Right kidney (tissue), 1 donor: ENCODE measurements at regions not wholly inside any gene's neighbourhood (a gene's known extent, or its start where the extent isn't known, plus 50 kb on each side); places are given as distances from the start of the nearest gene placed in this dataset.
"Not testable (repeated sequence)": the region's sequence is repeated elsewhere in the genome, so short reads cannot be mapped to it uniquely, and the experiment has no call there.

ENCODE experiments used
- DNase-seq: peaks from one replicate; pipeline ENCODE4 v3.0.0-alpha.2; 2016

DNA sequence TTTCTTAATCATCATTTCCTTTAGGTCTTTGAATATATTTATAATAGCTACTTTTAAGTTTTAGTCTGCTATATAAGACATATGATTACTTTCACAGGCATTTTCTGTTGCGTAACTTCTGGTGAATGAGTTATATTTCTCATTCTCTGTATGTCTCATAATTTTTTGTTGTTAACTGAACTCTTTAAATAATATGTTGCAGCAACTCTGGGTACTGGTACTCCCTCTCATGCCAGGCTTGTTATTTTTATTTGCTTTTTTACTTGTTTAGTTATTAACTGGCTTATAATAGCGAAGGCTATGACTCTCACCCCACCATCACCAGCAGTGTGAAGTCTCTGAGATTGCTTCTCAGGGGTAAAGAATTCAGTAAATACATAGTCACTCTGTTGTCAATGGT, 524.2 kb upstream of the CHORDC1 start:
- no peak for DNase-seq

- DNase-seq, result no peak
Observed at GRCh38 chr11:90744169-90744568, 521.3 kb upstream of the CHORDC1 start.

DNA sequence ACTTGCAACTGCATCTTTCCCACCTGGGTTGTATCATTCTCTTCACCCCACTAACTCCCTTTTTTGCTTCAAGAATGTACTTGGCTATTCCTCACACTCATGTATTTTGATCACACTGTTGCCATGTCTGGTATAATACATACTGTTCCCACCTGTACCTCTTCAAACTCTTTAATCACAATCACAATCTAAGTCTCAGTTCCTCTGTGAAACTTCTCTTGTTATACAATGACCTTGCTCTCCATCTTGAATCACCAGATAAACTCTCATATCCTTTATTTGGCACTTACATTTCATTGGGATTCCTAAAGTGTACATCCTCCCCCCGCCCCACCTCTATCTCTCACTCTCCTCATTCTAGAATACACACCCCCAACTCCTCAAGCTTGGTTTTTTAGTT, 516.0 kb upstream of the CHORDC1 start:
- no peak for DNase-seq

GRCh38 chr11:90737444-90738050, 514.7 kb upstream of the CHORDC1 start:
- peak; percentile 25 for DNase-seq

DNA sequence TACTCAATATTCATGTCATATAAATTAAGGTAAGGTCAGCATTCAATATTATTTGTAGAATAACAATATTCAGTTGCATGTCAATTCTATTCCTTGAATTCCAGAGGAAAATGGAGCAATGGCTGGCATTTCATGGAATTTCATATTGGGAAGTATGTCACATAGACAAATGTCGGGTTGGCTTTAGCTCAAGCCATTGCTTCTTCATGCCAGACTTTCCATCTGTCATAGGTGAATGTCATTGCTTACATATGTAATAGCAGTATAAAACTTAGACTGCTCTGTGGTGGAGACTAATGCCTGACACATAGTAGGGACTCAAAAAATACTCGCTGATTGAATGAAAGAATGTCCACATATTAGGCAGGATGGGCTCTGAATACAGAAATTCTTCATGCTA, 509.6 kb upstream of the CHORDC1 start:
- no peak for DNase-seq

DNA sequence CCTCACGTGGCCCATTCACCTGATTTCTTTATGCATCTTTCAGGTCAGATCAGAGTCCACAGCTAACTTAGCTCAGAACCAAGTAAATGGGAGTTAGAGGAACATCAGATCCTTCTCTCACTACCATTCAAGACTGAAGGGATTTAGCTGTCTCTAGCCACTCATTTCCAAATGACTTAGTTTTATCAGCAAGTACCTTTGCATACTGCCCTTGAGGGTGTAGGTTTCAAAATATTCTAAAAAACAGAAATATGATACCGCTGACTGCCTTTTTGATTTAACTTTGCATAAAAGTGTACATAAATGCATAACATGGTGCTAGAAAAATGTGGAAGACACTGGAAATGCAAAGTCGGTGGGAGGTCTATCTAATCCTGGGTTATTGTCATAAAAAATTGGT, 500.6 kb upstream of the CHORDC1 start:
- no peak for DNase-seq

DNA sequence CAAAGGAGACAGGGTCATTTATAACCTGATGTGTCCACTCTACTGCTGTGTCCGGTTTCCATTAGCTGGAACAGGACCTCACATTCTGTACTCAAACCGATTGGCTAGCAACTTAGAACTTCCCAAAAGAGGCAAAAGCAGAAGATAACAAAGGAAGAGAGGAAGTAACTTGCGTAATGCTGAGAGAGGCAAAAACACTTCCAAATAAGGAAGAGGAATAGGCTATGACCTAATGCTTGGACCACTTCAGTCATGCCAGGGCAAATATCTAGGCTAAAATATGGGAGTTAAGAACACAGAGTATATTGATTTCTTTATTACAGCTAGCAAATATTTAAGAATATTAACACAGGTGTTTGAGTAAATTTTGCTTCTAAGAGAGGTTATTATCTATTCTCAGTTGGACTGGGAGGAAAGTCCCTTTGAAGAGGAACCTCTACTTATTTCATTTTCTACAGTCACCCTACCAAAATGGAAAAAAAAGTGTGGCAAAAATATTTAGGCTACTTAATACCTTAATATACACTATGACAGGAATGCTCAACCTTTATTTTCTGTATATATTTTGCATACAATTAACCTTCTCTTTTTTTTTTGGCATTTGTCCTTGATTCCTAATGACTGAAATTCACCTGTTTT, 499.8 kb upstream of the CHORDC1 start:
- no peak for DNase-seq

GRCh38 chr11:90717522-90717921, 494.7 kb upstream of the CHORDC1 start:
- DNase-seq, result no peak

DNA sequence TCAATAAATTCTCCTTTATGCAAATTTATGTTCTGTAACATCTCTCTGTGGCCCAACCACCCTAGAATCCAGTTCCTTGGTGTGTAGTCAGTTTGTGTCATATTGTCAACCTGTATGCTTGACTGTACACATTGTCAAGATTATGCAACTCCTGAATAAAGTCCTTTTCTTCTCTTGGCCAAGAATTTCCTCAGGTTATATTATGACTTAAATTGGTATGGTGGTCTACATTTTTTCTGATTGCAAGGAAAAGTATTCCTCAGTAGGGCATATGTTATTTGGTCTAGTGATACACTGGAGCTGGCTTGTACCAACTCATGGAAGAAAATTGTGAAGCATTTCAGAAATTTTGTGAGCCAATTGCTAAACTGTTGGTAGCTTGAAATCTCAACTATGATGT, 482.8 kb upstream of the CHORDC1 start:
- DNase-seq, result no peak

DNA sequence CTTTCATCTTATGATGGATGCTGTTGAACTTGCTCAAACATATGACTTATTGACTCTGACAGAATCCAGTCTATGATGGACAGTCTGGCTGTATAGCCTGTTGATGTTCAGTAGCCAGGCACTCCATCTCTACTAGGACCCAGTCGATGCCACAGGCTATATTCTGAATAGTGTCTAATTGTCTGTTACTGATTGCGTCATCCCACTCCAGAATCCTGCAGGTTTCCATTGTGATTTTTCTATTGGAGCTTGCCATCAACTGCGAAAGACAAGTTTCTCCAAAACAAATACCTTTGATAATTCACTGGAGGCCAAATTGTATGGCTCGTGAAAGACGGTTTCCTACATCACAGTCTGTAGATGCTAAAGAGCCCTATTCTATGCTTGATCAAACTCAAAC, 481.7 kb upstream of the CHORDC1 start:
- DNase-seq, result no peak

- DNase-seq, result no peak
Observed at GRCh38 chr11:90701716-90702115, 478.9 kb upstream of the CHORDC1 start.

DNA sequence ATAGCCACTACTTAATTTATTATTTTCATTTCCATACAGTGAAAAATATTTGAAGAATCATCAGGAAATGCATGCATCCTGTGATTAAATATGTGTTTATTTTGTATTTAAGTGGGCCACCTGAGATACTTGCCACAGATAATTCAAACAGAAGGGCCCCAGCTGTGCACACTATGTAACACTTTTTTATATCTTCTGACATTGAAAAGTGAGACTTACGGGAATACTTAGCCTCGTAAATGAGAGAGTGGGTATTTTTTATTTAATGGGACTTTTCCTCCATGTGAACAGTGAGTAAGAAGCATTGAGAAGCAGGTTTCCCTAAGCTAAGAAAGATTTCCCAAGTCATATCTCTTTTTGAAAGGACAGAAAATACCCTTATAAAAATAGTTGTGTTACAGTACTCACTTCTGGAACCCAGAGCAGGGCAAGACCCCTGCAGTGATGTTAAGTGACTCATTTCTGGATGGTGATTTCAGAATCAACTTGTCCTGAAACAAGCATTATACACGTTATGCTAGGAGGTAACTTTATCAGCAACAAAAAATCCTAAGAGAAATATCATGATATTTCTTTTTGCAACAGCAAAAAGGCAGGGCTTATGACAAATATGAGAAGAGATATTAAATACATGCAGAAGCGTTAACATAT, 478.1 kb upstream of the CHORDC1 start:
- no peak for DNase-seq

DNA sequence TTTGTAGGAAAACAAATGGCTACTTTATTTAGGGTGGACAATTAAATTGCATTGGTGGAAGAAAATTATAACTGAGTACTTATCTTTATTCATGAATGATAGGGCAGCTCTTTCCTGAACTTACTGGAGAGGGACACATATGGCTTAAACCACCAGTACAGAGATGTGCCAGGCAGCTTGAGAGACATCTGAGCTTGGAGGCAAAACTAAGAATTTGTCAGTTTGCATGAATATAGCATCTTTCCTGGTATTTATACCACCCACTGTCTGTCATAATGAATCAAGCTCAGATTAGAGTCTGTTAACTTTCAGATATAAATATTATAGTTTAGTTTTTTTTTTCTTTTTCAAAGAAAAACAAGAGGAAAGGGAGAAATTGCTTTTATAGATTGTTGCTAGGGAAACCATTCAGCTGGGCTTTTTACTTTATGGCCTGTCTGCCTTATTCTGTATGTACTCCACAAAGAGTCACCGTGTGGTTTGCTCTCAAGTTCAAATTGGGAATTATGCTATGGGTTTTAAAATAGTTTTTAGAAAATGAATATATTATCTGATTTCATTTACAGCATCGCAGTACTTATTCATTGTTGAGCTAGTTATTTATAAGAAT, 477.0 kb upstream of the CHORDC1 start:
- no peak for DNase-seq

DNA sequence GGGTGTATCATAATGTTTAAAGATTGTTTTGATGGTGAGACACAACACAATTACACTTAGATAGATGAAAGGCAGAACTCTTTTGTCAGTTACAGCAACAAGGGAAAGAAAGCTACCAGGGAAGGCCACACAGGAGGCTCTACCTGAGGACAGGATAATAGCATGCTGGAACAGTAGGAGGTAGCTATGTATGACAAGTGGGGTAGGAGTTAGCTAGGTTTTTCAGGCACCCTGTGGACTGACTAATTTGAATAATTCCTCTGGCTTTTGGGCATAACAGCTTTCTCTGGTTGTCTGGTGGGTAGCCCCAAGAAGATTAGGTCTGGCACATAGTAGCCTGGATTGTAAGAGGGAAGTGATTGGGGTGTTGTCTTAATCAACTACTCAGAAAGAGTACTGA, 475.4 kb upstream of the CHORDC1 start:
- DNase-seq, result no peak

DNA sequence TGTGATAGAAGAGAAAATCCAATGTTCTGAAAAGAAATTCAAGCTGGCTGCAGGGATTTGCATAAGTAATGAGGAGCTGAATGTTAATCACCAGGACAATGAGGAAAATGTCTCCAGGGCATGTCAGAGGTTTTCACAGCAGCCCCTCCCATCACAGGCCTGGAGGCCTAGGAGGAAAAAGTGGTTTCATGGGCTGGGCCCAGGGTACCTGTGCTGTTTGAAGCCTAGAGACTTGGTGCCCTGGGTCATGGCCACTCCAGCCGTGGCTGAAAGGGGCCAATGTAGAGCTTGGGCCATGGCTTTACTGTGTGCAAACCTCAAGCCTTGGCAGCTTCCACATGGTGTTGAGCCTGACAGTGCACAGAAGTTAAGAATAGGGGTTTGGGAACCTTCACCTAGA, 452.6 kb upstream of the CHORDC1 start:
- not testable (repeated sequence) for DNase-seq

GRCh38 chr11:90669094-90669493, 446.2 kb upstream of the CHORDC1 start:
- DNase-seq, result no peak

DNA sequence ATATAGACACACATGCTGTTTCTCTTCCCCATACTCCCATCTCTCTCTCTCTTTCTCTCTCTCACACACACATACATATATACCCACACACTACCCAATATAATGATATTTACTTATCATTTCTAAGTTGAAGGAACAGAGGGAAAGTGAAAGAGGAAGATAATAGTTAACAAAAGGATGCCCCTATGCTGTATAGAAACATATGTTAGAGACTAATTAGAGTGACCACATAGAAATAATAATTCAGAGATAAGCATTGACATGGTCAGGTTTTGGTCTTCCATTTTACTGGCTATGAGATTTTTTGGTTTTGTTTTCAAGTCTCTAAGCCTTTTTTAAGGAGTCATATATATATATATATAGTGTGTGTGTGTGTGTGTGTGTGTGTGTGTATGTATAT, 445.7 kb upstream of the CHORDC1 start:
- no peak for DNase-seq

DNA sequence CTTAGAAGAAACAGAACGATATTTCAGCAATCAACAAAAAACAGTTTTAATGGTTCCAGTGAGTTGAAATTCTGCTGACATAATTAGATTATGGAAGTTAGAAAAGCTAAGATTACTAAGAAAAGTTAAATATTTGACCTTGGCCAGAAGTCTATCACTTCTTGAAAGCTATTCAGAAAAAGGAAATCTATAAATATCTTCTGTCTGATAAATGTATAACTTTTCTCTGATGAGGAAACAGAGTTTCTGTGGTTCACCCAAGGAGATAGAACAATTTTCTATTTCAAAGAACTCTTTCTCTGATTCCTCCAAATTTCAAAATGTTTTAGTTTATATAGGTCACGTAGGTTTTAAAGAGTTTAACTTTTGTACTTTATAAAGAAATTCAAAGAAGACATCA, 438.4 kb upstream of the CHORDC1 start:
- no peak for DNase-seq

DNA sequence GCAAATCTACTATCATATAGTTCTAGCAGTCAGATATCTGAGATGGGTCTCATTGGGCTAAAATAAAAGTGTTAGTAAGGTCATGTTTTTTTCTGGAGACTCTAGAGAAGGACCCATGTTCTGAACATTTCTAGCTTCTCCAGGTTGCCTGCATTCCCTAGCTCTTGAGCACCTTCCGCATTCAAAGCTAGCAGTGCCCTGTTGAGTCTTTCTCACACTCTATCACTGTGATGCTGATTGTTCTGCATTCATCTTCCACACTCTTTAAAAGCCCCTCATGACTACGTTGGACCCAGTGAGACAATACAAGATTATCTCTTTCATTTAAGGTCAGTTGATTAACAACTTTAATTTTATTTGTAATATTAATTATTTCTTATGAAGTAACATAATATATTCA, 433.3 kb upstream of the CHORDC1 start:
- DNase-seq, result no peak

- DNase-seq, result no peak
Observed at GRCh38 chr11:90650153-90650552, 427.3 kb upstream of the CHORDC1 start.

DNA sequence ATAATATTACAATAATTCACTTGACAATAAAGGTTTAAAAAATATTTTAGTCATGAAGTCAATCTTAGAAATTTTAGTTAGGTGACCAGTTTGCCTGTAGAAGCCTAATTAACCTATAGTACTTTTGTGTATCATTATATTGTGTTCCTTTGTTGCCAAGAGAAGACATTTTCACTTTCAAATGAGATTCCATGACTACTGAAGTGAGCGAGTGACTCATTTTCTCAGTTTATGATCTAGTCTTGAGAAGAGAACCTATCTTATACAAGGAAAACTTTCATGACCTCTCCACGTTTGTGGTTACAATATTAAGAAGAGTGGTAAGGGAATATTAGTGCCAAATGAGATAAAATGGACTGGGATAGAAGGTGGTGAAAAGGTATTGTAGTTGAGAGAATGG, 423.9 kb upstream of the CHORDC1 start:
- no peak for DNase-seq

DNA sequence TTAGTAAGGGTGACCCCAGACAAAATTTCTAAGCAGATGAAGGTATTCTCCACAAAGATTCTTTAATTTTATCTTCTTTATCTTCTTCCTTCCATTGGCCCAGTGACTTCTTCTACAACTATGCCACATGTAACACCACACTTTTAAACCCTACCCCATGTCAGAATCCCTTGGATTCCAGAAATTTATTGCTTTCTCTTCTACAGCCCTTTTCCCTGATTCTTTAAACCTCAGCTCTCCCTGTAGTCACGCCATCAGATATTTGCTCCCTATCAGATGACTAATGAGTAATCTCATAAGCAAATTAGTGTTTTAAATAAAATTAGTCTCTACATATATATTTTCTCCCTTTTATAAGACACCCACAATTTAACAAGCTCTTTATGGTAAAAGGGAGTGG, 423.4 kb upstream of the CHORDC1 start:
- no peak for DNase-seq

DNA sequence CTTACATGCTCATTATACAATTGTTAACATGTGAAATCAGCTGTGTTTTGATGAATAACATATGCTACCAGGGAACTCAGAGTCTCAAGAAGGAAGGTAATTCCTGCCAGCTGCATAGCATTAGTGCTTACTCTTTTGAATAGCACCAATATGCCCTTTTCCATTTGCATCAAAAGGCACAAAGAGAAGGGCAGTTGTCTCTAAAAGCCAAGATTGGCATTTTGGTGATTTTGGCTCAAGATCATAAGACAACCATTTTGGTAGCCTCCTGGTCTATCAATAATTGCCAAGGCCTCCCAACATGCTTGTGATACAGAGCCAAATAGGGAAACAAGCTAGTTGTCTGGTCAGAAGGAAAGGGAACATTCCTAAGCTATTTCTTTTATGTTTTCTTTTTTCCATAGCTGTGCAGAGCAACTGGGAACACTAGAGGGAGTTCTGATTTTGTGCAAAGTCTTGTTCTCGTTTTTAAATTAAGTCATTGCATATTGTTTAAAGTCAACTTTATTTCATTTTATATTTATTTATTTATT, 416.7 kb upstream of the CHORDC1 start:
- peak; percentile 21 for DNase-seq

- no peak for DNase-seq
Observed at GRCh38 chr11:90635886-90636285, 413.0 kb upstream of the CHORDC1 start.
